ENCODE measurements at regions not wholly inside any gene's neighbourhood (a gene's known extent, or its start where the extent isn't known, plus 50 kb on each side); places are given as distances from the start of the nearest gene placed in this dataset.

- TF ChIP-seq, protein P1, sequence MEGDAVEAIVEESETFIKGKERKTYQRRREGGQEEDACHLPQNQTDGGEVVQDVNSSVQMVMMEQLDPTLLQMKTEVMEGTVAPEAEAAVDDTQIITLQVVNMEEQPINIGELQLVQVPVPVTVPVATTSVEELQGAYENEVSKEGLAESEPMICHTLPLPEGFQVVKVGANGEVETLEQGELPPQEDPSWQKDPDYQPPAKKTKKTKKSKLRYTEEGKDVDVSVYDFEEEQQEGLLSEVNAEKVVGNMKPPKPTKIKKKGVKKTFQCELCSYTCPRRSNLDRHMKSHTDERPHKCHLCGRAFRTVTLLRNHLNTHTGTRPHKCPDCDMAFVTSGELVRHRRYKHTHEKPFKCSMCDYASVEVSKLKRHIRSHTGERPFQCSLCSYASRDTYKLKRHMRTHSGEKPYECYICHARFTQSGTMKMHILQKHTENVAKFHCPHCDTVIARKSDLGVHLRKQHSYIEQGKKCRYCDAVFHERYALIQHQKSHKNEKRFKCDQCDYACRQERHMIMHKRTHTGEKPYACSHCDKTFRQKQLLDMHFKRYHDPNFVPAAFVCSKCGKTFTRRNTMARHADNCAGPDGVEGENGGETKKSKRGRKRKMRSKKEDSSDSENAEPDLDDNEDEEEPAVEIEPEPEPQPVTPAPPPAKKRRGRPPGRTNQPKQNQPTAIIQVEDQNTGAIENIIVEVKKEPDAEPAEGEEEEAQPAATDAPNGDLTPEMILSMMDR (conservative IDR thresholded peaks at IDR 0.05; ENCODE audit: low read length), result no peak
- TF ChIP-seq EZH2phosphoT487 (IDR thresholded peaks at IDR 0.05; ENCODE audit: borderline replicate concordance, low read depth, low read length), result no peak
These were observed 150.9 kb downstream of the LACC1 start for GRCh38 chr13:44030615-44031014.

Measured in OCI-LY7 (cell line).